ENCODE measurements at regions not wholly inside any gene's neighbourhood (a gene's known extent, or its start where the extent isn't known, plus 50 kb on each side); places are given as distances from the start of the nearest gene placed in this dataset.

GRCh38 chr17:63139356-63139755 is 173.3 kb downstream of the TANC2 start (continued):
- no peak for TF ChIP-seq CHD7 (IDR thresholded peaks at IDR 0.05; ENCODE audit: low read depth, low read length)
- no peak for TF ChIP-seq PML (IDR thresholded peaks at IDR 0.05; ENCODE audit: low read length)
- no peak for TF ChIP-seq RB1 (IDR thresholded peaks at IDR 0.05; ENCODE audit: low read depth)
- no peak for TF ChIP-seq NR4A1 (CRISPR knock-in tag; IDR thresholded peaks at IDR 0.05)
- no peak for TF ChIP-seq NR4A1 (tag; IDR thresholded peaks at IDR 0.05)
- TF ChIP-seq SLC30A9 (CRISPR knock-in tag; IDR thresholded peaks at IDR 0.05): no peak
- TF ChIP-seq RBM34 (IDR thresholded peaks at IDR 0.05; ENCODE audit: borderline replicate concordance, insufficient read depth, low read length): no peak
- no peak for TF ChIP-seq ILF3 (IDR thresholded peaks at IDR 0.05; ENCODE audit: borderline replicate concordance)
- TF ChIP-seq CBX1 (IDR thresholded peaks at IDR 0.05; ENCODE audit: low read depth): no peak
- TF ChIP-seq POLR2A (conservative IDR thresholded peaks at IDR 0.05): no peak
